ENCODE measurements at regions not wholly inside any gene's neighbourhood (a gene's known extent, or its start where the extent isn't known, plus 50 kb on each side); places are given as distances from the start of the nearest gene placed in this dataset.

GRCh38 chr6:54050750-54051149, 60.5 kb upstream of the MLIP start:
- no peak for DNase-seq (ENCODE audit: low read depth)
- no peak overlapping the region for H3K4me3 ChIP-seq (ENCODE audit: low read depth, low read length)
- TF ChIP-seq CTCF (IDR thresholded peaks at IDR 0.05; ENCODE audit: control insufficient read depth, extremely low read depth, insufficient read depth), result no peak

- no peak for DNase-seq (ENCODE audit: low read depth)
- TF ChIP-seq CTCF (IDR thresholded peaks at IDR 0.05; ENCODE audit: control insufficient read depth, extremely low read depth, insufficient read depth), result no peak
- H3K4me3 ChIP-seq (ENCODE audit: low read depth, low read length), result no peak overlapping the region
These were observed 57.3 kb upstream of the MLIP start for GRCh38 chr6:54053881-54054391.

GRCh38 chr6:54056105-54056504, 55.1 kb upstream of the MLIP start:
- no peak for TF ChIP-seq CTCF (IDR thresholded peaks at IDR 0.05; ENCODE audit: control insufficient read depth, extremely low read depth, insufficient read depth)
- DNase-seq (ENCODE audit: low read depth), result no peak
- no peak overlapping the region for H3K4me3 ChIP-seq (ENCODE audit: low read depth, low read length)

GRCh38 chr6:54057058-54057457, 54.2 kb upstream of the MLIP start:
- TF ChIP-seq CTCF (IDR thresholded peaks at IDR 0.05; ENCODE audit: control insufficient read depth, extremely low read depth, insufficient read depth), result no peak
- H3K4me3 ChIP-seq (ENCODE audit: low read depth, low read length), result no peak overlapping the region
- no peak for DNase-seq (ENCODE audit: low read depth)

- TF ChIP-seq CTCF (IDR thresholded peaks at IDR 0.05; ENCODE audit: control insufficient read depth, extremely low read depth, insufficient read depth), result no peak
- no peak overlapping the region for H3K4me3 ChIP-seq (ENCODE audit: low read depth, low read length)
- no peak for DNase-seq (ENCODE audit: low read depth)
These were observed 53.0 kb upstream of the MLIP start for GRCh38 chr6:54058236-54058635.

- TF ChIP-seq CTCF (IDR thresholded peaks at IDR 0.05; ENCODE audit: control insufficient read depth, extremely low read depth, insufficient read depth), result no peak
- DNase-seq (ENCODE audit: low read depth), result no peak
- H3K4me3 ChIP-seq (ENCODE audit: low read depth, low read length), result no peak overlapping the region
These were observed 51.6 kb upstream of the MLIP start for GRCh38 chr6:54059683-54060082.

- no peak for DNase-seq (ENCODE audit: low read depth)
- TF ChIP-seq CTCF (IDR thresholded peaks at IDR 0.05; ENCODE audit: control insufficient read depth, extremely low read depth, insufficient read depth), result no peak
- no peak overlapping the region for H3K4me3 ChIP-seq (ENCODE audit: low read depth, low read length)
These were observed 51.0 kb upstream of the MLIP start for GRCh38 chr6:54060286-54060685.
